Loucy (cell line): ENCODE measurements at regions not wholly inside any gene's neighbourhood (a gene's known extent, or its start where the extent isn't known, plus 50 kb on each side); places are given as distances from the start of the nearest gene placed in this dataset.
"Not testable (repeated sequence)": the region's sequence is repeated elsewhere in the genome, so short reads cannot be mapped to it uniquely, and the experiment has no call there.

Source experiments
- H2AFZ ChIP-seq: fragments of 200-600 bp; sonication (generic); 2 replicates; pipeline ENCODE4 v1.6.0; 2016; ENCODE audit warnings: antibody characterized with exemption, mild to moderate bottlenecking, low read length, moderate library complexity
- H3F3A ChIP-seq: fragments of 200-600 bp; 2 replicates; pipeline ENCODE4 v1.6.0; 2016; ENCODE audit warnings: antibody characterized with exemption, low read depth, mild to moderate bottlenecking
- H3K27me3 ChIP-seq: fragments of 200-600 bp; sonication (generic); 2 replicates; pipeline ENCODE4 v1.6.1; 2014; ENCODE audit warnings: low read length, mild to moderate bottlenecking; ENCODE audit not compliant: insufficient read depth, poor library complexity, severe bottlenecking
- H3K36me3 ChIP-seq: fragments of 200-600 bp; sonication (generic); 2 replicates; pipeline ENCODE4 v1.6.1; 2016; ENCODE audit warnings: low read length; ENCODE audit not compliant: insufficient read depth
- H3K4me1 ChIP-seq: fragments of 200-600 bp; sonication (generic); 2 replicates; pipeline ENCODE4 v1.5.1; 2014; ENCODE audit warnings: low read length, mild to moderate bottlenecking; ENCODE audit not compliant: insufficient read depth, poor library complexity, severe bottlenecking
- H3K4me2 ChIP-seq: fragments of 200-600 bp; sonication (generic); 2 replicates; pipeline ENCODE4 v1.6.0; 2014; ENCODE audit warnings: antibody characterized with exemption, low read length, low read depth, mild to moderate bottlenecking; ENCODE audit not compliant: poor library complexity, severe bottlenecking
- H3K4me3 ChIP-seq: fragments of 200-600 bp; sonication (generic); 2 replicates; pipeline ENCODE4 v1.5.1; 2014; ENCODE audit warnings: low read length, mild to moderate bottlenecking, mixed read lengths; ENCODE audit not compliant: poor library complexity, severe bottlenecking
- H3K79me2 ChIP-seq: fragments of 200-600 bp; sonication (generic); 2 replicates; pipeline ENCODE4 v1.6.1; 2014; ENCODE audit warnings: low read length; ENCODE audit not compliant: insufficient read depth
- H3K9ac ChIP-seq: fragments of 200-600 bp; sonication (generic); 2 replicates; pipeline ENCODE4 v1.6.0; 2014; ENCODE audit warnings: mild to moderate bottlenecking, low read depth, low read length, moderate library complexity; ENCODE audit not compliant: poor library complexity, severe bottlenecking
- H3K9me2 ChIP-seq: fragments of 200-600 bp; sonication (generic); replicated peaks from 2 replicates; pipeline ENCODE4 v1.6.1; 2016; ENCODE audit warnings: low read depth, low read length, mixed read lengths
- H3K9me3 ChIP-seq: fragments of 200-600 bp; sonication (generic); 2 replicates; pipeline ENCODE4 v1.6.1; 2014; ENCODE audit warnings: mild to moderate bottlenecking, antibody characterized with exemption, low read length, low read depth; ENCODE audit not compliant: insufficient read depth
- H4K20me1 ChIP-seq: fragments of 200-600 bp; sonication (generic); 2 replicates; pipeline ENCODE4 v1.6.0; 2014; ENCODE audit warnings: antibody characterized with exemption, low read length, mild to moderate bottlenecking; ENCODE audit not compliant: insufficient read depth, poor library complexity, severe bottlenecking
- EZH2phosphoT487 ChIP-seq: fragments of 200-600 bp; IDR thresholded peaks from 2 replicates; pipeline ENCODE4 v1.6.1; 2018; ENCODE audit warnings: antibody characterized with exemption, mild to moderate bottlenecking, moderate library complexity, borderline replicate concordance
- TF ChIP-seq, protein P1 (sequence below): fragments of 200-600 bp; sonication (generic); conservative IDR thresholded peaks from 2 replicates; pipeline ENCODE4 v1.5.1; 2014; ENCODE audit warnings: mild to moderate bottlenecking, antibody characterized with exemption, low read length

DNA sequence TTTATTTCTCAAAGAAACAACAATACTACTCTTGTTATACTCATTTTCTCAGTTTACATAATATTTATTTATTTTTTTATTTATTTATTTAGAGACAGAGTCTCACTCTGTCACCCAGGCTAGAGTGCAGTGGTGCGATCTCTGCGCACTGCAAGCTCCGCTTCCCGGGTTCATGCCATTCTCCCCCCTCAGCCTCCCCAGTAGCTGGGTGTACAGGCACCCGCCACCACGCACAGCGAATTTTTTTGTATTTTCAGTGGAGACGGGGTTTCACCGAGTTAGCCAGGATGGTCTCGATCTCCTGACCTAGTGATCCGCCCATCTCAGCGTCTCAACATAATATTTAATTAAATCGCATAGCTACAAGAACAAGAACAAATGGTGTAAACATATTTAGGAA lies 2932.3 kb upstream of the OR11H1 start:
- H3K9ac ChIP-seq, H3K36me3 ChIP-seq, H3K4me2 ChIP-seq, H3K27me3 ChIP-seq, H3K4me3 ChIP-seq, H3F3A ChIP-seq, H3K4me1 ChIP-seq, H3K9me3 ChIP-seq, H3K9me2 ChIP-seq, H3K79me2 ChIP-seq, H4K20me1 ChIP-seq, H2AFZ ChIP-seq: not testable (repeated sequence)

DNA sequence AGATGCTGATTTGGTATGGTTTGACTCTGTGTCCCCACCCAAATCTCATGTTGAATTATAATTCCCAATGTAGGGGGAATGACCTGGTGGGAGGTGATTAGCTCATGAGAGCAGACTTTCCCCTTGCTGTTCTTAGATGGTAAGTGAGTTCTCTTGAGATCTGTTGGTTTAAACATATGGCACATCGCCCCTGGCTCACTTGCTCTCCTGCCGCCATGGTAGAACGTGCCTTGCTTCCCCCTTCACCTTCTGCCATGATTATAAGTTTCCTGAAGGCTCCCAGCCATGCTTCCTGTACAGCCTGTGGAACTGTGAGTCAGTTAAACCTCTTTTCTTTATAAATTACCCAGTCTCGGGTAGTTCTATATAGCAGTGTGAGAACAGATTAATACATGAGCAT lies 2930.2 kb upstream of the OR11H1 start:
- not testable (repeated sequence) for H4K20me1 ChIP-seq, H3K4me1 ChIP-seq, H3K9me3 ChIP-seq, H3K79me2 ChIP-seq, H3K36me3 ChIP-seq, H3K4me2 ChIP-seq, H3F3A ChIP-seq, H3K9ac ChIP-seq, H3K9me2 ChIP-seq, H2AFZ ChIP-seq, H3K27me3 ChIP-seq, H3K4me3 ChIP-seq

DNA sequence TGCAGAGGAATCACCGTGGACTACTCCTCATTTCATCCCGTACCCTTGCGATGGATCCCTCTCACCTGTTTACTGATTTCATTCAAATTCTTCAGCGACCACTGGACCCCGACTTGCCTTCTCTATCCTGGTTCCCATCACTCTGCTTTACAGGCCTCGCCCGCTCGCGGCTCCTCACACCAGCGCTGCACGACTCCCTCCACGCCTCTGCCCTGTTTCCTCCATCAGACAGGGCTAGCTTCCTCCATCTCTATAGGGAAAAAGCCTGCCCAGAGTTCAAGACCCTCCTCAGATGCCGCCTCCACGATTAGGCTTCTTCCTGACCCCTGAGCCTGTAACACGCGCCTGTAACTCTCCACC lies 2926.5 kb upstream of the OR11H1 start:
- not testable (repeated sequence) for H3K79me2 ChIP-seq, H3K9ac ChIP-seq, H3F3A ChIP-seq, H4K20me1 ChIP-seq, H3K27me3 ChIP-seq, H3K4me1 ChIP-seq, H3K36me3 ChIP-seq, H3K9me2 ChIP-seq, H3K4me3 ChIP-seq, H3K9me3 ChIP-seq, H2AFZ ChIP-seq, H3K4me2 ChIP-seq

DNA sequence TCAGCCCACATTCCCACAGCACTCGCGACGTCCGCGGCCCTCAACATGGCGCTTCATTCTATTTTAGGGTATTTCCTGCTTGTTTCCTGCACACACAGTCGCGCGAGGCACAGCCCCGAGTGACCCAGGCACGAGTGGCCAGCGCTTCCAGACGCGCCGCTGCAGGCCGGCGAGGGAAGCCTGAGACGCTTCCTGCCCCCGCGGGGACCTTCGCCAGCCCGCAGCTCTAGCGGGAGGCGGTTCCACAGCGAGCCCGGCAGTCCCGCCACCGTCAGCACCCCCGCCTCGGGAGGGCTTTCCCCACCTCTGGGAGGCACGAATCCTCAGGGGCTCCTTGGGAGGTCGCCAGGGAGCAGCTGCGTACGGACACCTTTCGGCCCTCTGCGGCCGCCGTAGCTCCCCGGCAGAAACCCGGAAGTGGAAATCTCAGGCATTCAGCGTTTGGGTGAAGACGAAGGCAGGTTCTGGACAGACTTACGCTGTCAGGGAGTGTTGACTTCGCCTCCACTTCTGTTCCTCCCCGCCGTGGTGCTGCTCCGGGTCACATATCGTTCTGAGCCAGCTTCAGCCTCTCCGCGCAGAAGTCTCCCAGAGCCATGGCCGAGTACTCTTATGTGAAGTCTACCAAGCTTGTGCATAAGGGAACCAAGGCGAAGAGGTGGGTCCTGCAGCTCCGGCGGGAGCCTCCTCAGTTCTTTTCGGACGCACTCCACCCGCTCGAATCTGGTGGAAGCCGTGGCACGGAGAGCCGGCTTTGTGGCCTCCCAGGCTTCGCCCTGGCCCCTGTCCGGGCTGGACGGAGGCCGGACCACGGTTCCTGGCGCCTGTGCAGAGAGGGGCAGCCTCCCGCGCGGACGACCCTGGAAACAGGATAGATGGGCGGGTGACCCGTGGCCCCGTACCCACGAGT lies 2925.9 kb upstream of the OR11H1 start:
- no peaks in the 10 kb centered on the region for H3K36me3 ChIP-seq
- H3K9me2 ChIP-seq = no peaks in the 10 kb centered on the region
- H3F3A ChIP-seq = no peaks in the 10 kb centered on the region
- no peaks in the 10 kb centered on the region for H3K27me3 ChIP-seq
- peaks cover 5% of the 10 kb centered on the region; the same call in 1 of the 2 replicates for H3K9me3 ChIP-seq
- TF ChIP-seq, protein P1, sequence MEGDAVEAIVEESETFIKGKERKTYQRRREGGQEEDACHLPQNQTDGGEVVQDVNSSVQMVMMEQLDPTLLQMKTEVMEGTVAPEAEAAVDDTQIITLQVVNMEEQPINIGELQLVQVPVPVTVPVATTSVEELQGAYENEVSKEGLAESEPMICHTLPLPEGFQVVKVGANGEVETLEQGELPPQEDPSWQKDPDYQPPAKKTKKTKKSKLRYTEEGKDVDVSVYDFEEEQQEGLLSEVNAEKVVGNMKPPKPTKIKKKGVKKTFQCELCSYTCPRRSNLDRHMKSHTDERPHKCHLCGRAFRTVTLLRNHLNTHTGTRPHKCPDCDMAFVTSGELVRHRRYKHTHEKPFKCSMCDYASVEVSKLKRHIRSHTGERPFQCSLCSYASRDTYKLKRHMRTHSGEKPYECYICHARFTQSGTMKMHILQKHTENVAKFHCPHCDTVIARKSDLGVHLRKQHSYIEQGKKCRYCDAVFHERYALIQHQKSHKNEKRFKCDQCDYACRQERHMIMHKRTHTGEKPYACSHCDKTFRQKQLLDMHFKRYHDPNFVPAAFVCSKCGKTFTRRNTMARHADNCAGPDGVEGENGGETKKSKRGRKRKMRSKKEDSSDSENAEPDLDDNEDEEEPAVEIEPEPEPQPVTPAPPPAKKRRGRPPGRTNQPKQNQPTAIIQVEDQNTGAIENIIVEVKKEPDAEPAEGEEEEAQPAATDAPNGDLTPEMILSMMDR = no peak
- no peak for TF ChIP-seq EZH2phosphoT487
- no peak overlapping the region for H3K9ac ChIP-seq
- no peaks in the 10 kb centered on the region for H3K4me1 ChIP-seq
- H3K4me3 ChIP-seq = no peak overlapping the region
- H4K20me1 ChIP-seq = no peaks in the 10 kb centered on the region
- no peak overlapping the region for H2AFZ ChIP-seq
- H3K79me2 ChIP-seq = no peaks in the 10 kb centered on the region
- no peak overlapping the region for H3K4me2 ChIP-seq

DNA sequence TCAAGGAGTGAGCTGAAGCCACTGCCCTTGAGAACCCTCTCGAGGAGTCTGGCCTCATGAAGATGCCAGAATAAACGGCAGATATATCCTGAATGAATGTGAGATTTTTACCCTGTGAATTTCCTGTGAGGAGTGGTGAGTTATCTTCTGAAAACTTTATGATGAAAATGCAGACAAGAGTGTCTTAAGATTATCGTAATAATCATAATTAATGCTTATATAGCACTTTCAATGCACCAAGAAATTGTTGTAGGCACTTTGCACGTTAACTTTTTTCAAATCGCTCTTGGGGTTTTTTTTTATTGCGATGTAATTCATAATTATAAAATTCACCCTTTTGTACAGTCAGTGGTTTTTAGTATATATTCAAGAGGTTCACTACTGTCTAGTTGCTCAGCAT lies 2924.6 kb upstream of the OR11H1 start:
- H3K9ac ChIP-seq, H3K4me2 ChIP-seq, H3K36me3 ChIP-seq, H3K4me3 ChIP-seq, H3K79me2 ChIP-seq, H2AFZ ChIP-seq, H3K4me1 ChIP-seq, H3K27me3 ChIP-seq, H3F3A ChIP-seq, H4K20me1 ChIP-seq, H3K9me2 ChIP-seq, H3K9me3 ChIP-seq: not testable (repeated sequence)

DNA sequence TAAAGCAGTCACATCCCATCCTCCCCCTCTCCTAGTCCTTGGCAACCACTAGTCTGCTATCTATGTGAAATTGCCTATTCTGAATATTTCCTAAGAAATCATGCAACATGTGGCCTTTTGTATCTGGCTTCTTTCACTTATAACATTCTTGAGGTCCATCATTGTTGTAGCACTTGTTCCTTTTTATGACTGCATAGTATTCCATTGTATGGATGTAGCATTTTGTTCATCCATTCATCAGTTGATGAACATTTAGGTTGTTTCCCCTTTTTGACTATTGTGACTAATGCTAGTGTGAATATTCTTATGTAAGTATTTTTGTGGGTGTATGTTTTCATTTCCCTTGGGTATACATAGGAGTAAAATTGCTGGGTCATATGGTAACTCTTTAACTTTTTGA lies 2924.2 kb upstream of the OR11H1 start:
- not testable (repeated sequence) for H3F3A ChIP-seq, H2AFZ ChIP-seq, H4K20me1 ChIP-seq, H3K9me3 ChIP-seq, H3K9ac ChIP-seq, H3K9me2 ChIP-seq, H3K27me3 ChIP-seq, H3K4me2 ChIP-seq, H3K36me3 ChIP-seq, H3K4me1 ChIP-seq, H3K79me2 ChIP-seq, H3K4me3 ChIP-seq

DNA sequence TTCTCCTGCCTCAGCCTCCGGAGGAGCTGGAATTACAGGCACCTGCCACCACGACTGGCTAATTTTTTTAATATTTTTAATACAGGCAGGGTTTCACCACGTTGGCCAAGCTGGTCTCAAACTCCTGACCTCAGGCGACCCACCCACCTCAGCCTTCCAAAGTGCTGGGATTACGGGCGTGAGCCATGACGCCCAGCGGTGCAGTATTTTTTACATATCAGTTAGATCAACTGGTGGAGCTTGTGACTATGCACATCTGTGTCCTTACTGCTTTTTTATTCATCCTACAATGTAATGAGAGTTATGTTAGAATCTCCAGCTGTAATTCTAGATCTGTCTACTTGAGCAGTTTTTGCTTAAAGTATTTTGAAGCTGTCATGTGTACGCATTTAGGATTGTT lies 2919.5 kb upstream of the OR11H1 start:
- not testable (repeated sequence) for H3K9me2 ChIP-seq, H3K27me3 ChIP-seq, H3K9ac ChIP-seq, H3K36me3 ChIP-seq, H2AFZ ChIP-seq, H3K79me2 ChIP-seq, H3K9me3 ChIP-seq, H3K4me2 ChIP-seq, H3K4me3 ChIP-seq, H3K4me1 ChIP-seq, H4K20me1 ChIP-seq, H3F3A ChIP-seq
